SK-N-SH (cell line): ENCODE measurements at regions not wholly inside any gene's neighbourhood (a gene's known extent, or its start where the extent isn't known, plus 50 kb on each side); places are given as distances from the start of the nearest gene placed in this dataset.

ENCODE experiments used
- CTCF ChIA-PET: fragments of 300-600, 350-600 bp; formaldehyde crosslinking; extraction: SDS; loops from one replicate; lab custom pipeline; 2021; lab: Yijun Ruan, JAX
- POLR2A ChIA-PET: fragments of 350-600 bp; sonication (Branson Sonifier 250); formaldehyde crosslinking; extraction: SDS; loops from one replicate; lab custom pipeline; 2020; ENCODE audit warnings: antibody characterized with exemption, inconsistent platforms; lab: Yijun Ruan, JAX
- DNase-seq: peaks from one replicate; pipeline ENCODE4 v3.0.0; 2012
- H2AFZ ChIP-seq: fragments of 200-600 bp; sonication (generic); 2 replicates; pipeline ENCODE4 v1.8.1; 2016; ENCODE audit warnings: antibody characterized with exemption, mild to moderate bottlenecking, low read depth
- H3F3A ChIP-seq: fragments of 200-600 bp; sonication (generic); replicated peaks from 2 replicates; pipeline ENCODE3; 2016; ENCODE audit warnings: antibody characterized with exemption, mild to moderate bottlenecking; ENCODE audit not compliant: insufficient read depth
- H3K27ac ChIP-seq, 2 experiments: fragments of 200-500 bp in 1 of 2; fragments of 200-600 bp in 1 of 2; sonication (Bioruptor generic) in 1 of 2; sonication (generic), shearing (Covaris generic) in 1 of 2; 2 replicates each; pipeline versions ENCODE4 v1.5.1 to v1.6.1; 2014 to 2016; ENCODE audit warnings: low read depth in 2 of 2, inconsistent platforms in 1 of 2, low read length in 1 of 2, mild to moderate bottlenecking in 1 of 2, mixed read lengths in 1 of 2
- H3K27me3 ChIP-seq: fragments of 200-600 bp; sonication (generic), shearing (Covaris generic); 2 replicates; pipeline ENCODE4 v1.6.1; 2016; ENCODE audit warnings: mixed run types; ENCODE audit not compliant: insufficient read depth
- H3K36me3 ChIP-seq, 2 experiments: fragments of 200-500 bp in 1 of 2; fragments of 200-600 bp in 1 of 2; sonication (Bioruptor generic) in 1 of 2; sonication (generic) in 1 of 2; replicated peaks in 1 of 2; 2 replicates each; pipeline versions ENCODE3 to v1.5.1; 2014 to 2016; ENCODE audit warnings: low read length in 1 of 2, mild to moderate bottlenecking in 1 of 2; ENCODE audit not compliant: insufficient read depth in 2 of 2, control insufficient read depth in 1 of 2
- H3K4me1 ChIP-seq, 2 experiments: fragments of 200-500 bp in 1 of 2; fragments of 200-600 bp in 1 of 2; sonication (Bioruptor generic) in 1 of 2; sonication (generic), shearing (Covaris generic) in 1 of 2; 2 replicates each; pipeline versions ENCODE4 v1.5.1 to v1.6.1; 2014 to 2016; ENCODE audit warnings: low read depth in 1 of 2, low read length in 1 of 2, mixed run types in 1 of 2; ENCODE audit not compliant: insufficient read depth in 2 of 2, control insufficient read depth in 1 of 2
- H3K4me2 ChIP-seq: fragments of 200-600 bp; sonication (generic), shearing (Covaris generic); 2 replicates; pipeline ENCODE4 v1.6.1; 2017; ENCODE audit warnings: mixed run types
- H3K4me3 ChIP-seq, 2 experiments: fragments of 200-500 bp in 1 of 2; fragments of 200-600 bp in 1 of 2; sonication (Bioruptor generic) in 1 of 2; sonication (generic), shearing (Covaris generic) in 1 of 2; 2 replicates each; pipeline versions ENCODE4 v1.5.1 to v1.8.1; 2014 to 2016; ENCODE audit warnings: low read depth in 2 of 2, inconsistent platforms in 1 of 2, low read length in 1 of 2, mild to moderate bottlenecking in 1 of 2, mixed read lengths in 1 of 2, moderate library complexity in 1 of 2
- H3K79me2 ChIP-seq: fragments of 200-600 bp; sonication (generic); 2 replicates; pipeline ENCODE4 v1.8.1; 2017; ENCODE audit warnings: mild to moderate bottlenecking; ENCODE audit not compliant: insufficient read depth
- H3K9ac ChIP-seq: fragments of 200-600 bp; sonication (generic); 2 replicates; pipeline ENCODE4 v1.6.1; 2017; ENCODE audit warnings: mixed run types
- H3K9me2 ChIP-seq: fragments of 200-600 bp; sonication (generic); 2 replicates; pipeline ENCODE4 v1.6.1; 2017; ENCODE audit warnings: mixed run types
- H3K9me3 ChIP-seq: fragments of 200-600 bp; sonication (generic); 2 replicates; pipeline ENCODE4 v1.6.1; 2017; ENCODE audit warnings: mixed run types, mild to moderate bottlenecking, moderate library complexity
- H4K20me1 ChIP-seq: fragments of 200-600 bp; sonication (generic); 2 replicates; pipeline ENCODE4 v1.6.1; 2017; ENCODE audit warnings: mild to moderate bottlenecking, mixed run types; ENCODE audit not compliant: insufficient read depth
- CTCF ChIP-seq: fragments of 200-600 bp; sonication (generic); IDR thresholded peaks from 2 replicates; pipeline ENCODE4 v1.6.1; 2017; ENCODE audit warnings: antibody characterized with exemption, mild to moderate bottlenecking, moderate library complexity
- EZH2phosphoT487 ChIP-seq: fragments of 200-600 bp; sonication (generic); IDR thresholded peaks from 2 replicates; pipeline ENCODE4 v1.6.1; 2017; ENCODE audit warnings: low read depth, mixed run types, mild to moderate bottlenecking, antibody characterized with exemption, moderate library complexity, borderline replicate concordance
- FOXJ3 ChIP-seq: sonication (generic); formaldehyde crosslinking; IDR thresholded peaks from 2 replicates; pipeline ENCODE4 v1.5.1; 2020; ENCODE audit warnings: mild to moderate bottlenecking, missing genetic modification reagents
- GABPA ChIP-seq: IDR thresholded peaks from 2 replicates; pipeline ENCODE4 v1.4.0; 2012; ENCODE audit warnings: low read depth, mild to moderate bottlenecking
- GATA2 ChIP-seq: sonication (generic); formaldehyde crosslinking; IDR thresholded peaks from 2 replicates; pipeline ENCODE4 v1.5.0; 2020; ENCODE audit warnings: mild to moderate bottlenecking, missing genetic modification reagents
- IRF3 ChIP-seq: fragments of 150-350 bp; IDR thresholded peaks from 2 replicates; pipeline ENCODE4 v1.6.1; 2016; ENCODE audit warnings: mild to moderate bottlenecking, low read depth, low read length
- MAX ChIP-seq: IDR thresholded peaks from 2 replicates; pipeline ENCODE4 v1.4.0; 2012; ENCODE audit warnings: low read depth
- MEF2A ChIP-seq: IDR thresholded peaks from 2 replicates; pipeline ENCODE4 v1.4.0; 2012; ENCODE audit warnings: low read depth, borderline replicate concordance
- MXI1 ChIP-seq: IDR thresholded peaks from 2 replicates; pipeline ENCODE4 v1.6.1; 2012; ENCODE audit warnings: mild to moderate bottlenecking, low read depth, low read length, improper control_type of control experiment
- NFIC ChIP-seq: IDR thresholded peaks from 2 replicates; pipeline ENCODE4 v1.4.0; 2012; ENCODE audit warnings: borderline replicate concordance
- NRF1 ChIP-seq: IDR thresholded peaks from 2 replicates; pipeline ENCODE4 v1.6.1; 2012; ENCODE audit warnings: low read depth, mild to moderate bottlenecking, low read length
- PBX3 ChIP-seq: IDR thresholded peaks from 2 replicates; pipeline ENCODE4; 2012
- POLR2AphosphoS5 ChIP-seq: IDR thresholded peaks from 2 replicates; pipeline ENCODE4 v1.6.1; 2012; ENCODE audit warnings: low read depth, low read length
- RAD21 ChIP-seq: IDR thresholded peaks from 2 replicates; pipeline ENCODE4 v1.6.1; 2012; ENCODE audit warnings: mild to moderate bottlenecking, low read length
- RCOR1 ChIP-seq: fragments of 150-350 bp; IDR thresholded peaks from 2 replicates; pipeline ENCODE4 v1.6.1; 2017; ENCODE audit warnings: antibody characterized with exemption, low read length
- SIN3A ChIP-seq: IDR thresholded peaks from 2 replicates; pipeline ENCODE4 v1.6.1; 2012; ENCODE audit warnings: low read depth, mild to moderate bottlenecking, low read length, moderate library complexity, borderline replicate concordance
- SMC3 ChIP-seq: IDR thresholded peaks from 2 replicates; pipeline ENCODE4 v1.6.1; 2012; ENCODE audit warnings: low read depth, low read length, improper control_type of control experiment
- TCF12 ChIP-seq: IDR thresholded peaks from 2 replicates; pipeline ENCODE4 v1.4.0; 2012
- USF1 ChIP-seq: IDR thresholded peaks from 2 replicates; pipeline ENCODE4 v1.4.0; 2012; ENCODE audit warnings: low read depth, borderline replicate concordance
- YY1 ChIP-seq: IDR thresholded peaks from 2 replicates; pipeline ENCODE4 v1.4.0; 2012; ENCODE audit warnings: low read depth, mild to moderate bottlenecking
- ZBTB33 ChIP-seq: IDR thresholded peaks from 2 replicates; pipeline ENCODE4 v1.4.0; 2012; ENCODE audit warnings: low read depth, borderline replicate concordance
- WGBS: methylation state at CpG from one replicate; pipeline ENCODE4 v1.1.6; 2017; ENCODE audit warnings: low lambda C conversion rate; 5-methylcytosine and 5-hydroxymethylcytosine counted together

GRCh38 chr20:62535964-62536363 lies 60.2 kb upstream of the GATA5 start:
- no peaks in the 10 kb centered on the region; the same call in 1 of the 2 replicates for H3K27me3 ChIP-seq
- H3F3A ChIP-seq, result no peaks in the 10 kb centered on the region
- no peak overlapping the region for H3K4me3 ChIP-seq
- DNase-seq, result no peak
- CTCF ChIA-PET, result interaction anchor here (1.5 kb wide), 1 partner anchor 13 kb away, joined by 3 read pairs; no protein-coding TSS in a partner anchor
- H3K27ac ChIP-seq, result no peak overlapping the region
- no peak overlapping the region for H2AFZ ChIP-seq
- POLR2A ChIA-PET, result no interaction called here
- no peak for TF ChIP-seq SMC3
- no peak for TF ChIP-seq EZH2phosphoT487
- TF ChIP-seq MAX, result no peak
- TF ChIP-seq MXI1, result no peak
- TF ChIP-seq, all 33 proteins: peak for 0
- Histone ChIP-seq H3K36me3 (no peaks in the 10 kb centered on the region), H3K9ac (no peak overlapping the region), H3K4me2 (no peak overlapping the region), H3K9me2 (no peaks in the 10 kb centered on the region), H3K9me3 (no peaks in the 10 kb centered on the region), H3K4me1 (no peaks in the 10 kb centered on the region; a peak in 1 of 4 replicates), H3K79me2 (no peaks in the 10 kb centered on the region), H4K20me1 (no peaks in the 10 kb centered on the region)
- whole genome bisulfite sequencing, result 50% methylated on average over 6 of the region's 12 CpGs

- Histone ChIP-seq H3K4me2 (no peak overlapping the region), H2AFZ (no peak overlapping the region), H4K20me1 (no peaks in the 10 kb centered on the region), H3K79me2 (no peaks in the 10 kb centered on the region), H3K9me3 (no peaks in the 10 kb centered on the region), H3K36me3 (no peaks in the 10 kb centered on the region), H3K9me2 (no peaks in the 10 kb centered on the region), H3F3A (no peaks in the 10 kb centered on the region), H3K27me3 (no peaks in the 10 kb centered on the region; the same call in 1 of the 2 replicates), H3K27ac (no peak overlapping the region), H3K4me3 (no peak overlapping the region), H3K9ac (no peak overlapping the region), H3K4me1 (no peaks in the 10 kb centered on the region; a peak in 1 of 4 replicates)
- POLR2A ChIA-PET, result no interaction called here
- CTCF ChIA-PET, result interaction anchor here (1.0 to 1.5 kb wide), 2 partner anchors 12 kb away, joined by 3 read pairs; no protein-coding TSS in a partner anchor
- WGBS, result 62% methylated on average over 8 of the region's 16 CpGs
- no peak for DNase-seq
- TF ChIP-seq FOXJ3 (CRISPR knock-in tag) (no peak), ZBTB33 (no peak), IRF3 (no peak), PBX3 (no peak), USF1 (no peak), EZH2phosphoT487 (no peak), SIN3A (no peak), MXI1 (no peak), RAD21 (no peak), NFIC (no peak), GATA2 (CRISPR knock-in tag) (no peak), YY1 (no peak), TCF12 (no peak), RCOR1 (no peak), GABPA (no peak), NRF1 (no peak), POLR2AphosphoS5 (no peak), MEF2A (no peak), CTCF (no peak)
Observed at GRCh38 chr20:62536871-62537401, 61.1 kb upstream of the GATA5 start.
